Osteocyte (in vitro differentiated cells): ENCODE measurements at regions not wholly inside any gene's neighbourhood (a gene's known extent, or its start where the extent isn't known, plus 50 kb on each side); places are given as distances from the start of the nearest gene placed in this dataset.
"Not testable (repeated sequence)": the region's sequence is repeated elsewhere in the genome, so short reads cannot be mapped to it uniquely, and the experiment has no call there.

Experiments
- DNase-seq: peaks from one replicate; pipeline ENCODE4 v3.0.0; 2021; ENCODE audit warnings: mixed read lengths; ENCODE audit not compliant: unreplicated experiment; ENCODE audit errors: extremely low spot score
- H3K27ac Mint-ChIP-seq: one replicate; pipeline ENCODE4 v1.8.0; 2021; ENCODE audit warnings: mild to moderate bottlenecking, mixed read lengths; ENCODE audit not compliant: unreplicated experiment
- H3K27me3 Mint-ChIP-seq: one replicate; pipeline ENCODE4 v1.8.0; 2021; ENCODE audit warnings: mixed read lengths; ENCODE audit not compliant: unreplicated experiment
- H3K36me3 Mint-ChIP-seq: one replicate; pipeline ENCODE4 v1.8.0; 2021; ENCODE audit warnings: mixed read lengths; ENCODE audit not compliant: unreplicated experiment
- H3K4me1 Mint-ChIP-seq: one replicate; pipeline ENCODE4 v1.8.0; 2021; ENCODE audit warnings: mixed read lengths; ENCODE audit not compliant: unreplicated experiment
- H3K4me3 Mint-ChIP-seq: one replicate; pipeline ENCODE4 v1.8.0; 2021; ENCODE audit warnings: mild to moderate bottlenecking, moderate library complexity, mixed read lengths; ENCODE audit not compliant: unreplicated experiment
- H3K9me3 Mint-ChIP-seq: one replicate; pipeline ENCODE4 v1.8.0; 2021; ENCODE audit warnings: mixed read lengths; ENCODE audit not compliant: unreplicated experiment
- CTCF ChIP-seq: fragments of 200-600 bp; sonication (generic); IDR thresholded peaks from 2 replicates; pipeline ENCODE4 v1.5.0; 2021; ENCODE audit warnings: antibody characterized with exemption, mild to moderate bottlenecking, moderate library complexity

GRCh38 chr4:67412153-67412712 is 133.1 kb downstream of the CENPC start:
- Mint-ChIP-seq H3K9me3 (peaks cover 30% of the 10 kb centered on the region), H3K27me3 (peaks cover 19% of the 10 kb centered on the region)
- H3K27ac Mint-ChIP-seq, H3K36me3 Mint-ChIP-seq, H3K4me1 Mint-ChIP-seq, DNase-seq, H3K4me3 Mint-ChIP-seq: not testable (repeated sequence)

- Mint-ChIP-seq H3K9me3 (peaks cover 13% of the 10 kb centered on the region), H3K36me3 (no peaks in the 10 kb centered on the region), H3K27me3 (peaks cover 6% of the 10 kb centered on the region), H3K27ac (no peak overlapping the region), H3K4me3 (no peak overlapping the region), H3K4me1 (no peaks in the 10 kb centered on the region)
- DNase-seq: no peak
- TF ChIP-seq CTCF: no peak
Observed at GRCh38 chr4:67403342-67403741, 142.0 kb downstream of the CENPC start.

GRCh38 chr4:67401902-67402301 is 143.4 kb downstream of the CENPC start:
- Mint-ChIP-seq H3K27ac (no peak overlapping the region), H3K9me3 (peaks cover 1% of the 10 kb centered on the region), H3K36me3 (no peaks in the 10 kb centered on the region), H3K27me3 (no peaks in the 10 kb centered on the region), H3K4me3 (no peak overlapping the region), H3K4me1 (no peaks in the 10 kb centered on the region)
- DNase-seq: no peak
- TF ChIP-seq CTCF: no peak

GRCh38 chr4:67397931-67398330 is 147.4 kb downstream of the CENPC start:
- Mint-ChIP-seq H3K4me1 (peaks cover 4% of the 10 kb centered on the region), H3K4me3 (no peak overlapping the region), H3K36me3 (no peaks in the 10 kb centered on the region), H3K27me3 (no peaks in the 10 kb centered on the region), H3K27ac (no peak overlapping the region), H3K9me3 (no peaks in the 10 kb centered on the region)
- no peak for DNase-seq
- TF ChIP-seq CTCF: no peak

- Mint-ChIP-seq H3K27me3 (peaks cover 3% of the 10 kb centered on the region), H3K36me3 (no peaks in the 10 kb centered on the region), H3K4me3 (no peak overlapping the region), H3K27ac (no peak overlapping the region), H3K4me1 (peaks cover 4% of the 10 kb centered on the region), H3K9me3 (no peaks in the 10 kb centered on the region)
- DNase-seq: no peak
- TF ChIP-seq CTCF: no peak
Observed at GRCh38 chr4:67397031-67397430, 148.3 kb downstream of the CENPC start.

GRCh38 chr4:67396008-67396407 is 149.3 kb downstream of the CENPC start:
- no peak for DNase-seq
- Mint-ChIP-seq H3K27me3 (peaks cover 10% of the 10 kb centered on the region), H3K36me3 (no peaks in the 10 kb centered on the region), H3K9me3 (no peaks in the 10 kb centered on the region), H3K4me3 (no peak overlapping the region), H3K4me1 (peaks cover 4% of the 10 kb centered on the region), H3K27ac (no peak overlapping the region)
- no peak for TF ChIP-seq CTCF
